ENCODE measurements at regions not wholly inside any gene's neighbourhood (a gene's known extent, or its start where the extent isn't known, plus 50 kb on each side); places are given as distances from the start of the nearest gene placed in this dataset.

DNA sequence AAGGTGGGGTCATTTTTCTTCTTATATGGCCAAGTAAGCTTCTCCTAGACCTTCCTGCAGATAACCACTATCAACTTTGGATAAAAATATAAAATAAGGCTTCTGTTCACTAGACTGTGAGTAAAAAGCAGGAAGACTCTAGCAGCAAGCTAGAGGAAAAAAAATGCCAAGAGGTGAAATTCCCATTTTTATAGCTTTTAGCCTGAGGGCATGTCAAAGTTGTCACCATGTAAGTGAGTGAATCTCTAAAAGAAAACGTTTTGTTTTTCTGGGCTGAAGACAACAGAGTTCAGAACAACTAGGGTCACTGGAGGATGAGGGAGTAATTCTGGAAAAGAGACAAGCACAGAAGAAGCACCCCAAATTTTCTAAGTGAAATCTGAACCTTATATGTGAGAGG, 143.9 kb upstream of the DIO3 start:
- DNase-seq (ENCODE audit: insufficient read length, low spot score): no peak
- no peak for FAIRE-seq
- no peak for TF ChIP-seq CTCF (IDR thresholded peaks at IDR 0.05; ENCODE audit: insufficient read depth, missing control alignments)

DNA sequence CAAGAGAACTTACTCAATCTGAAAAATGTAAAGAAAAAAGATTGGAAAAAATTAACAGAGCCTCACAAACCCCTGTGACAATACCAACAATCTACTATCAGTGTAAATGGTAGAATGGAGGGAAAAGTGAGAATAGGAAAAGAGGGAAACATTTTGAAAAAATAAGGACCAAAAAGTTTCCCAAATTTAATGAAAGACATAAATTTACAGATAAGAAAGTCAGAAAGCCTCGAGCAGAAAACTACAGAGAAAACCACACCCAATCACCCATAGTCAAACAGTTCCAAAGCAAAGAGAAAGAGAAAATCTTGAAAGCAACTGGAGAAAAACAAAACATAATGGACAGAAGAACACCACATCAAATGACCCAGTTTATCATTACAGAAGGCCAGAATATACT, 142.7 kb upstream of the DIO3 start:
- DNase-seq (ENCODE audit: insufficient read length, low spot score): no peak
- no peak for FAIRE-seq
- TF ChIP-seq CTCF (IDR thresholded peaks at IDR 0.05; ENCODE audit: insufficient read depth, missing control alignments): no peak

DNA sequence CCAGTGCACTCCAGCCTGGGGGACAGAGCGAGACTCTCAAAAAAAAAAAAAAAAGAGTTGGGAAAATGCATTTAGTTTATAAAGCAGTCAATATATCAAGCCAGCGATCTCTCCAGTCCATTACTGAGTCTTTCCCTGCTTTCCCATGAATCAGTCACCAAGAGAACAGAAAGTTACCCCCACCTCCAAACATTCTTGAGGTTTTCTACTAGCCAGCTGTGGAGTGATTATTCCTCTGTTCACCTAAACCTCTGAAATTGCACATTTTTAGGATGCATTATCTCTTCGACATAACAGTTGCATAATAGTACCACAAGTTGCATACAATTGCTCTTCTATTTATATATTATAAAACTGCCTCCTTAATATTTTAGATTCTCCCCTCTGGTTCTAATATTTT, 134.8 kb upstream of the DIO3 start:
- no peak for FAIRE-seq
- no peak for TF ChIP-seq CTCF (IDR thresholded peaks at IDR 0.05; ENCODE audit: insufficient read depth, missing control alignments)
- no peak for DNase-seq (ENCODE audit: insufficient read length, low spot score)

GRCh38 chr14:101428409-101428808, 132.9 kb upstream of the DIO3 start:
- FAIRE-seq (no peak), DNase-seq (ENCODE audit: insufficient read length, low spot score) (no peak)
- no peak for TF ChIP-seq CTCF (IDR thresholded peaks at IDR 0.05; ENCODE audit: insufficient read depth, missing control alignments)

DNA sequence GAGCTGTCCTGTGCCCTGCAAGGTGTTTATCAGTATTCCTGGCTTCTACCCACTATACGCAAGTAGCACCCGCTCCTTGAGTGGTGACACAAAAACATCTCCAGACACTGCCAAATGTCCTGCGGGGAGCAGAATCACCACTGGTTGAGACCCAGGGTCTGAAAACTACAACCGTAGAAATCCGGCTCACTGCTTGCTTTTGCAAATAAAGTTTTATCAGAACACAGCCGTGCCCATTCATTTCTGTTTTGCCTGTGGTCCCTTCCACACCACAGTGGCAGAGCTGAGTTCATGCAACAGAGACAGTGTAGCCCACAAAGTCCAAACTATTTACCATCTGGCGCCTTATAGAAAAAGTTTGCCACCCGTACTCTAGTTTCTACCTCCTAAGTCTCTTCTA, 125.7 kb upstream of the DIO3 start:
- no peak for FAIRE-seq
- TF ChIP-seq CTCF (IDR thresholded peaks at IDR 0.05; ENCODE audit: insufficient read depth, missing control alignments): no peak
- DNase-seq (ENCODE audit: insufficient read length, low spot score): no peak

GRCh38 chr14:101439023-101439422, 122.3 kb upstream of the DIO3 start:
- no peak for TF ChIP-seq CTCF (IDR thresholded peaks at IDR 0.05; ENCODE audit: insufficient read depth, missing control alignments)
- no peak for FAIRE-seq

GRCh38 chr14:101440496-101440895, 120.8 kb upstream of the DIO3 start:
- DNase-seq (ENCODE audit: insufficient read length, low spot score): no peak
- TF ChIP-seq CTCF (IDR thresholded peaks at IDR 0.05; ENCODE audit: insufficient read depth, missing control alignments): no peak
- FAIRE-seq: no peak

More at GRCh38 chr14:101439023-101439422, 122.3 kb upstream of the DIO3 start:
- DNase-seq (ENCODE audit: insufficient read length, low spot score): no peak
